Dendritic cell treated with granulocyte-macrophage colony-stimulating factor and Interleukin-4, amounts not matched to agents 40 ng/mL and 50 ng/mL, for 4 days (primary cell): ENCODE measurements at regions not wholly inside any gene's neighbourhood (a gene's known extent, or its start where the extent isn't known, plus 50 kb on each side); places are given as distances from the start of the nearest gene placed in this dataset.
"Not testable (repeated sequence)": the region's sequence is repeated elsewhere in the genome, so short reads cannot be mapped to it uniquely, and the experiment has no call there.

Experiments used
- H3K27ac Mint-ChIP-seq: one replicate; pipeline ENCODE4 v1.8.0; 2022; ENCODE audit warnings: mild to moderate bottlenecking, mixed read lengths
- H3K27me3 Mint-ChIP-seq: one replicate; pipeline ENCODE4 v1.8.0; 2022; ENCODE audit warnings: mild to moderate bottlenecking, mixed read lengths
- H3K36me3 Mint-ChIP-seq: one replicate; pipeline ENCODE4 v1.8.0; 2022; ENCODE audit warnings: low read depth, mixed read lengths
- H3K4me1 Mint-ChIP-seq: one replicate; pipeline ENCODE4 v1.8.0; 2022; ENCODE audit warnings: low read depth, mixed read lengths
- H3K4me3 Mint-ChIP-seq: one replicate; pipeline ENCODE4 v1.8.0; 2022; ENCODE audit warnings: mild to moderate bottlenecking, moderate library complexity, mixed read lengths
- H3K9me3 Mint-ChIP-seq: one replicate; pipeline ENCODE4 v1.8.0; 2022; ENCODE audit warnings: mixed read lengths
- intact Hi-C: fragments of 100-400 bp; cut with micrococcal nuclease; formaldehyde crosslinking; loops from one replicate; pipeline ENCODE4 v1.15.0; 2022

- H3K9me3 Mint-ChIP-seq, result no peaks in the 10 kb centered on the region
- H3K36me3 Mint-ChIP-seq, result no peaks in the 10 kb centered on the region
- intact Hi-C loops, result no loop called here
- H3K4me1 Mint-ChIP-seq, result peaks cover 11% of the 10 kb centered on the region
- H3K4me3 Mint-ChIP-seq, result no peak overlapping the region
- no peak overlapping the region for H3K27ac Mint-ChIP-seq
- H3K27me3 Mint-ChIP-seq, result peaks cover 26% of the 10 kb centered on the region
Observed at GRCh38 chr3:127041264-127041820, 58.4 kb downstream of the PLXNA1 start.

- no peak overlapping the region for H3K4me3 Mint-ChIP-seq
- H3K9me3 Mint-ChIP-seq, result no peaks in the 10 kb centered on the region
- H3K4me1 Mint-ChIP-seq, result peaks cover 5% of the 10 kb centered on the region
- no peaks in the 10 kb centered on the region for H3K36me3 Mint-ChIP-seq
- H3K27me3 Mint-ChIP-seq, result peaks cover 26% of the 10 kb centered on the region
- intact Hi-C loops, result no loop called here
- H3K27ac Mint-ChIP-seq, result no peak overlapping the region
Observed at GRCh38 chr3:127041933-127042332, 59.0 kb downstream of the PLXNA1 start.

GRCh38 chr3:127042634-127043033 lies 59.7 kb downstream of the PLXNA1 start:
- H3K27me3 Mint-ChIP-seq, result peaks cover 28% of the 10 kb centered on the region
- no peaks in the 10 kb centered on the region for H3K9me3 Mint-ChIP-seq
- intact Hi-C loops, result no loop called here
- peaks cover 5% of the 10 kb centered on the region for H3K4me1 Mint-ChIP-seq
- no peak overlapping the region for H3K4me3 Mint-ChIP-seq
- no peaks in the 10 kb centered on the region for H3K36me3 Mint-ChIP-seq
- no peak overlapping the region for H3K27ac Mint-ChIP-seq

- intact Hi-C loops, result no loop called here
Observed at GRCh38 chr3:127043041-127043641, 60.2 kb downstream of the PLXNA1 start.

GRCh38 chr3:127043731-127044510 lies 61.0 kb downstream of the PLXNA1 start:
- peaks cover 26% of the 10 kb centered on the region for H3K27me3 Mint-ChIP-seq
- H3K4me1 Mint-ChIP-seq, result peaks cover 5% of the 10 kb centered on the region
- peaks cover 3% of the 10 kb centered on the region for H3K9me3 Mint-ChIP-seq
- intact Hi-C loops, result no loop called here
- no peaks in the 10 kb centered on the region for H3K36me3 Mint-ChIP-seq
- no peak overlapping the region for H3K4me3 Mint-ChIP-seq
- H3K27ac Mint-ChIP-seq, result no peak overlapping the region

More at GRCh38 chr3:127043041-127043641, 60.2 kb downstream of the PLXNA1 start:
- Mint-ChIP-seq H3K9me3 (no peaks in the 10 kb centered on the region), H3K27me3 (peaks cover 29% of the 10 kb centered on the region), H3K27ac (peak overlapping the region; percentile 8), H3K4me1 (peaks cover 5% of the 10 kb centered on the region), H3K36me3 (no peaks in the 10 kb centered on the region), H3K4me3 (no peak overlapping the region)

- peaks cover 27% of the 10 kb centered on the region for H3K27me3 Mint-ChIP-seq
- peaks cover 16% of the 10 kb centered on the region for H3K4me1 Mint-ChIP-seq
- intact Hi-C loops, result no loop called here
- no peak overlapping the region for H3K4me3 Mint-ChIP-seq
- H3K36me3 Mint-ChIP-seq, result no peaks in the 10 kb centered on the region
- H3K9me3 Mint-ChIP-seq, result peaks cover 14% of the 10 kb centered on the region
- H3K27ac Mint-ChIP-seq, result no peak overlapping the region
Observed at GRCh38 chr3:127044996-127045395, 62.1 kb downstream of the PLXNA1 start.

GRCh38 chr3:127045435-127046045 lies 62.6 kb downstream of the PLXNA1 start:
- H3K27me3 Mint-ChIP-seq, result peaks cover 24% of the 10 kb centered on the region
- H3K36me3 Mint-ChIP-seq, result no peaks in the 10 kb centered on the region

GRCh38 chr3:127046690-127047089 lies 63.8 kb downstream of the PLXNA1 start:
- intact Hi-C loops, H3K4me3 Mint-ChIP-seq, H3K27ac Mint-ChIP-seq, H3K36me3 Mint-ChIP-seq: not testable (repeated sequence)
- Mint-ChIP-seq H3K4me1 (peaks cover 18% of the 10 kb centered on the region), H3K9me3 (peaks cover 17% of the 10 kb centered on the region), H3K27me3 (peaks cover 22% of the 10 kb centered on the region)

More at GRCh38 chr3:127045435-127046045, 62.6 kb downstream of the PLXNA1 start:
- H3K27ac Mint-ChIP-seq, result no peak overlapping the region
- H3K4me3 Mint-ChIP-seq, result no peak overlapping the region
- H3K4me1 Mint-ChIP-seq, result peaks cover 18% of the 10 kb centered on the region
- peaks cover 17% of the 10 kb centered on the region for H3K9me3 Mint-ChIP-seq
- intact Hi-C loops, result no loop called here

- Mint-ChIP-seq H3K4me3 (no peak overlapping the region), H3K27ac (peak overlapping the region; percentile 25), H3K9me3 (peaks cover 17% of the 10 kb centered on the region), H3K27me3 (peaks cover 15% of the 10 kb centered on the region), H3K36me3 (no peaks in the 10 kb centered on the region), H3K4me1 (peaks cover 18% of the 10 kb centered on the region)
- intact Hi-C loops, result no loop called here
Observed at GRCh38 chr3:127049393-127049792, 66.5 kb downstream of the PLXNA1 start.

GRCh38 chr3:127050733-127051132 lies 67.8 kb downstream of the PLXNA1 start:
- intact Hi-C loops, result no loop called here
- H3K4me3 Mint-ChIP-seq, result no peak overlapping the region
- peaks cover 13% of the 10 kb centered on the region for H3K4me1 Mint-ChIP-seq
- no peaks in the 10 kb centered on the region for H3K36me3 Mint-ChIP-seq
- peaks cover 13% of the 10 kb centered on the region for H3K27me3 Mint-ChIP-seq
- no peak overlapping the region for H3K27ac Mint-ChIP-seq
- peaks cover 17% of the 10 kb centered on the region for H3K9me3 Mint-ChIP-seq

- H3K4me1 Mint-ChIP-seq, result peaks cover 13% of the 10 kb centered on the region
- no peaks in the 10 kb centered on the region for H3K36me3 Mint-ChIP-seq
- H3K27me3 Mint-ChIP-seq, result peaks cover 13% of the 10 kb centered on the region
- intact Hi-C loops, result no loop called here
- H3K9me3 Mint-ChIP-seq, result peaks cover 24% of the 10 kb centered on the region
- no peak overlapping the region for H3K4me3 Mint-ChIP-seq
- no peak overlapping the region for H3K27ac Mint-ChIP-seq
Observed at GRCh38 chr3:127052121-127052561, 69.2 kb downstream of the PLXNA1 start.

GRCh38 chr3:127053026-127053425 lies 70.1 kb downstream of the PLXNA1 start:
- H3K27ac Mint-ChIP-seq, result no peak overlapping the region
- H3K27me3 Mint-ChIP-seq, result peaks cover 10% of the 10 kb centered on the region
- peaks cover 32% of the 10 kb centered on the region for H3K9me3 Mint-ChIP-seq
- H3K4me3 Mint-ChIP-seq, result no peak overlapping the region
- intact Hi-C loops, result no loop called here
- H3K36me3 Mint-ChIP-seq, result no peaks in the 10 kb centered on the region
- peaks cover 13% of the 10 kb centered on the region for H3K4me1 Mint-ChIP-seq

- Mint-ChIP-seq H3K4me1 (peaks cover 13% of the 10 kb centered on the region), H3K9me3 (peaks cover 33% of the 10 kb centered on the region), H3K27ac (no peak overlapping the region), H3K4me3 (no peak overlapping the region), H3K36me3 (no peaks in the 10 kb centered on the region), H3K27me3 (peaks cover 10% of the 10 kb centered on the region)
- intact Hi-C loops, result no loop called here
Observed at GRCh38 chr3:127053450-127053849, 70.5 kb downstream of the PLXNA1 start.

- Mint-ChIP-seq H3K36me3 (no peaks in the 10 kb centered on the region), H3K4me1 (peaks cover 12% of the 10 kb centered on the region), H3K27ac (no peak overlapping the region), H3K27me3 (peaks cover 10% of the 10 kb centered on the region), H3K9me3 (peaks cover 29% of the 10 kb centered on the region), H3K4me3 (no peak overlapping the region)
- intact Hi-C loops, result no loop called here
Observed at GRCh38 chr3:127053979-127054378, 71.1 kb downstream of the PLXNA1 start.
